ENCODE measurements at regions not wholly inside any gene's neighbourhood (a gene's known extent, or its start where the extent isn't known, plus 50 kb on each side); places are given as distances from the start of the nearest gene placed in this dataset.

DNA sequence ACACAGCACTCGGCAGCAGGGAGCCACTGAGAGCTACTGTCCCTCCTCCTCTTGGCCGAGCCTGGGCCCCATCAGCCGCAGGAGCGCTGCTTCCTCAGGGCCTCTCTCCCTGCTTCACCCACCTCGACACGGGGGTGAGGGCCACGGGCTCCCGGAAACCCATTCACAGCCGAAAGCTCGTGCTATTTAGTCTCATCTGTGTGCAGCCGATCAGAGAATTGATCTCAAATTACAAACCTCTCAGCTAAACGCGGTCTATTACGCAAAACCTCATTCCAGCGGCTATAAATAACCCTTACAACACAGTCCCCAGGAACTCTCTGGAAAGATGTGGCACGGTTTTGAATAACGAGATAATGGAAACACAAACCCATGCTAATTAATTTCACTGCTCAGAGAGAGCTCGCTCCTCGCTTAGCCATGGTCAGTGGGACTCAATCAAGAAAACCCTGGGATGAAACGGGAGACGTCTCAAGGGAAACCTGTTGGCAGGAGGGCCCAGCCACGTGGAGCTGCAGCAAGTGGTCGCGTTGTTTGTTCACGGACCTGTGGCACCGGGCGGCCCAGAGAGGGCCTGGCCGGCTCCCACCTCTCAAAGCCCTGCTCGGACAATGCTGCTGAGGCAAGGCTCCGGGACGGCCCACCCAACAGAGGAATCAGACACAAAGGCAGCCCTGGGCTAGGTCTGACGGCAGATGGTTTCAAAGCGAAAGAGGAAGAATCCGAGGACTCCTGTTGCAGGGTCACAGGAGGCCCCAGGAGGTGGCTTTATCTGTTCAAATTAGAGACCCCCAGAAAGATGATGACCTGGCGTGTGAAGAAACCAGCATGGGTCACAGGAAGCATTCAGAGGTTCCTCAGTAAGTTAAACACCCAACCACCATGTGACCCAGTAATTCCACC, 210.5 kb downstream of the CTTN start:
- DNase-seq (ENCODE audit: low read depth in 2 of 2): no peak

DNA sequence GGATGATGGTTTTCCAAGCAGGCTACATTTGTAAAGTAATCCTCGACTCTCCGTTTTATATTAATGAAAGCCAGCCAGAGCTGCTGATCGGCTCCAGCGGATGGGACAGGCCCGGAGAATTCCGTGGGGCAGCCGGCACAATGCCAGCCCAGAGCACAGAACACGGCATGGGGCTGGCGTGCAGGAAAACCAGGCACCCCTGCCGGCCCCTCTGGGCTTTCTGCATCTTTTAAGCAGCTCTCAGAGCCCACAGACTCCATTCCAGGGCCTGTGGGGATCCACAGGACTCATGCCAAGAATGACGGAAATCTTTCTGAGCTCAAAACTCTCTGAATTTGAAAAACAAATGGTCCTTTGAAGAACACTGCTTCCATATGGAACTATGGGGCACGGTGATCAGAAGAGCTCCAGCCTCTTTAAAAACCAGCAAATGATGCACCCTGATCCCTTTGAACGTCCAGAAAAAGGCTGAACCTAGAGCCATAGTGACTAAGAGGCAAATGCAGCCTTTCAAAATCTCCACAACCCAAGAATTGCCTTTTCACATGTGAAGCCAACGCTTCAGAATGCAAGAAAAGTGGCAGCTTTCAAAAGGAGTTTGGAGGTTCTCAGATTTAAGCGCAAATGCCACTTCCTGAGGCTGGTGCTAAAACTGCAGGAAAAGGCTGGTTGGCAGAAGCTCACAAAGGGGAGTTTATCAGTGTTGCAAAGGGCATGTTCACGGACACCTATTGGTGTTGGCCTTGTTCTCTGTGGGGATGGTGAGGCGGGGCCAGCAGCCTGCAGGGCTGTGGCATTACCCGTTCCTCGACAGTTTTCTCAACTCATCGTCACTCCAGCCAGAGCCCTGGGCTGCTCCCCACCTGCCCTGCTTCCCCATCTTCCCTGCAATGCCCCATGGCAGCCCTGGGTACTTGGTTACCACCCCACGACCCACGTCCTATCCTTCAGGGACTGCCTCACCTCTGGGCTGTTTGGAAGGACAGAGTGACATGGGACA, 212.5 kb downstream of the CTTN start:
- DNase-seq (ENCODE audit: low read depth in 2 of 2): no peak

DNA sequence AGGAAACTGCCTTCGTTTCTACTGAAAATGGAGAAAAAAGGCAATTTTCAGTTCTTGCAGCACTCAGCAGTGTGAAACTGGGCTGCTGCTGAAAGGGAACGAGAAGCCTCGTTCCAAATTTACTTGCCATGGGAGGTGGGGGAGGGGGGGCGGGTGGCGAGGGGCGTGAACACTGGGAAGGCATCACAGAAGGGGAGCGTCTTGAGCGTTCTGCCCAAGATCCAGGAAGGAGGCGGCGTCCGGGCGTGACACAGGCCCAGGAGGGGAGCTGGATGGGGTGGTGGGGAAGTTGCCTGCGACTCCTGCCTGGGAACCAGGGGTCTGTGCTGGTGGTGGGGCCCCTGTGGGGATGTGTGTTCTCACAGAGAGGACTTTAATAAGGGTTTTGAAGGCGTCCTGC, 213.5 kb downstream of the CTTN start:
- no peak for DNase-seq (ENCODE audit: low read depth in 2 of 2)

DNA sequence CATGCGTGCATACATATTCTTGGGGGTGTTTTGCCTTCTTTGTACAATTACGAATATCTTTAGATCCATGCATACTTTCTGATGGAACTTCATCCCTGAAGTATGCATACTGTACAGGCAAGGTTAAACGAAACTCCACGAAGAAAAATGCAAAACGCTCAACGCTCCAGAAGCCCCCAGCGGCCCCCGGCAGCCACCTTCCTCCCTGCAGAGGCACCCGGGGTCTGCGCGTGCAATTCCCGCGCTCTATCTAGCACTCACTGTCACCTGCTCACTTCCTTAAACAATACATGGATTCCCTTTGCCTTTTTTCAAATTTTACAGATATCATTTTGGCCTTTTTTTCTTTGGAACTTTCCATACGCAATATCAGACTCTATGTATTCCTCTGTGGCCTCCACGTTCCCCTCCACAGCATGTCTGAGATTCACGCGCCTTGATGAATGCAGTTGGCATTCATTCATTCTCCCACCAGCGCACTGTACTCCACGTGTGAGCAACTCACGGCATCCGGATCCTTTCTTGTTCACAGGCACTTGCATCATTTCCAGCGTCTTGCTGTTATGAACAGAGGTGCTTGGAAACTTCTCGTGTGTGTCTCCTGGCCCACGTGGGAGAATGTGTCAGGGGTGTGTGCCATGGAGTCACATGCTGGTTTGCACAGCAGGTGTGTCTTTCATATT, 214.3 kb downstream of the CTTN start:
- DNase-seq (ENCODE audit: low read depth in 2 of 2): no peak

DNA sequence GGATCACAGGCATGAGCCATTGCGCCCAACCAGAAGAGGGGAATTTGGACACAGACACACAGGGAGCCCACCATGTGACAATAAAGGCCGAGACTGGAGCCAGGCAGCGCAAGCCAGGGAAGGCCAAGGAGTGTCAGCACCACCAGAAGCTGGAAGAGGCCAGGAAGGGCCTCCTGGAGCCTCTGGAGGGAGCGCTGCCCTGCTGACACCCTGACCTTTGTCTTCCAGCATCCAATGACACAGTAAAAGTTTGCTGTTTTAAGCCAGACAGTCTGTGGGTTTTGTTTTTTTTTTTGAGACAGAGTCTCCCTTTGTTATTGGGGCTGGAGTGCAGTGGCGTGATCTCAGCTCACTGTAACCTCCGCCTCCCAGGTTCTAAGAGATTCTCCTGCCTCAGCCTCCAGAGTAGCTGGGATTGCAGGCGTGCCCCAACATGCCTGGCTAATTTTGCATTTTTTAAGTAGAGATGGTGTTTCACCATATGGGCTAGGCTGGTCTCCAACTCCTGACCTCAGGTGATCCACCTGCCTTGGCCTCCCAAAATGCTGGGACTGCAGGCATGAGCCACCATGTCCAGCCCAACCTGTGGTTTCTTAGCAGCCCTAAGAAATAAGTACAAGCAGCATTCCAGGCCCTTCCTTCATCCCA, 215.8 kb downstream of the CTTN start:
- DNase-seq (ENCODE audit: low read depth in 2 of 2): no peak

DNA sequence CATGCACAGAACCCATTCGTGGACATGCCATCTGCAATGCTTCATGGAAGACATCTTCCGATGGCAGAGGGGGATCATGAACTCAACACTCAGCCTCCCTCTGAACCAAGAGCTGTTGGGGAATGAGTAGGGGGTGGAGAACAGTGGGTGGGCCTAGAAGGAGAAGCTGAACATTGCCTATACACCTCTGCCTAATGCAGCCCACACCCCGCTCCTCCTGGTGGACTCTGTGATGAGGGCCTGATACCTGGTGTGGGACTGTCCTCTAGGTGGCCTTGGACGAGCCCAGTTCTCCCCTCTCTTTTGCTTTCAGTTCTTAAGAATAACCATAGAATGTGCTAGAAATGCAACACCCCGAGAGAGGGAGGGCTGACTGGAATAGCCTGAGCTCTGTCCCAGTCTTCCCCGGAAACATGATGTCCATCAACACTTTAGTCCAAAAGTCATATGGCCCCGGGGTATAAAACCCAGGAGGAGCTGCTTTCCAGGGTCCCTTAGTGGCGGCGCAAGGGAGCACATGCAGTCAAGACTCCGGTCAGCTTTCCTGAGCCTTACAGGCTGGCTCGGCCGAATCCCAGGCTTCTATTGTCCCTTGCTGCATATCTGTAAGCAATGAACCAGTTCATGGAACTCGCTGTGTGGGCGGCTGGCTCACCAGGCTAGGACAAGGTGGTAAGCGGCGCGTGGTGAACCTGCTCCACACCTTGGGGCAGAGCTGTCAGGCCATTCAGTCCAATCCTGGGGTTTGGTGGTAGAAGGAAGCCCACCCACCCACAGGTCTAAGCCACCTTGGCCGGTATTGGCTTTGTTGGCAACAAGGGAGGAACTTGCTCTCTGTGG, 216.9 kb downstream of the CTTN start:
- DNase-seq (ENCODE audit: low read depth in 2 of 2): no peak

DNA sequence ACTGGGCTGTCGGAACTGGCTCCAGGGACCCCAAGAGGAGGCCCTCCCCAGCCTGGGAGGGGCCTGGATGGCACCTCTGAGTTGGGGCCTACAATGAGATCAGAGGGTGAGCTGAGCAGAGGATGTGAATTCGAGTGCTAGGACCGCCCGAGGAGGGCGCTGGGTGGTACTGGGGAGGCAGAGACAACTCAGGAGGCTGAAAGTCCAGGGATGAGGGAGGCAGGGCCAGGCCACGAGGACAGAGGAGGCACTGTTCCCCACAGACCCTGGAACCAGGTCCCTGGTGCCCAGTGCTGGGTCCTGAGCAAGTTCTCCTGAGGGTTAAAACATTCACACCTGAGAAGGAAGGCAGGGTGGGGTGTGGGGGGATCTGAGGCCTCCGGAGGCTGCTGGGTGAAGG, 218.0 kb downstream of the CTTN start:
- DNase-seq (ENCODE audit: low read depth in 2 of 2): no peak

DNA sequence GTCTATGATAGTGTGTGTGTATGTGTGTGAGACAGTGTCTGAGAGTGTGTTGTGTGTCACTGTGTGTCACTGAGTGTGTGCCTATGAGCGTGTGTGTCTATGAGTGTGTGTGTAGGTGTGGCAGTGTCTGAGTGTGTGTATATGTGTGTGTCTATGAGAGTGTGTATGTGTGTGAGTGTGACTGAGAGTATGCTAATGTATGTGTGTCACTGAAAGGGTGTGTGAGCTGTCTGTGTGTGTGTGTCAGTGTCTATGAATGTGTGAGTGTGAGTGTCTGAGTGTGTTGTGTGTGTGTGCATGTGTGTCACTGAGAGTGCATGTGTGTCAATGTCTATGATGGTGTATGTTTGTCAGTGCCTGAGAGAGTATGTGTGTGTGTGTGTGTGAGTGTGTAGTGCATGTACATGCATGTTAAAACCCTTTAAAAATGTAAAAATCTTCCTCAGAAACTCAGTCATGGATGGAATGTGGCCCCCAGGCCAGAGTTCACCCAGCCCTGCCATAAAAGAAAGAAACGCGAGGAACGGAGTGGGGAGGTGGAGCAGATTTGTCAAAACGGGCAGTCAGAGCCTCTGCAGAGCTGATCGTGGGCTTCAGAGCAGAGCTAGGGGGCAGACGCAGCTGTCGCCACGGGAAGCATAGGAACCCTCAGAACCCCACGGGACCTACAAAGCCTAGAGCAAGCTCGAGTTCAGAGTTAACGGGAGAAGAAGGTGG, 218.8 kb downstream of the CTTN start:
- DNase-seq (ENCODE audit: low read depth in 2 of 2): no peak

DNA sequence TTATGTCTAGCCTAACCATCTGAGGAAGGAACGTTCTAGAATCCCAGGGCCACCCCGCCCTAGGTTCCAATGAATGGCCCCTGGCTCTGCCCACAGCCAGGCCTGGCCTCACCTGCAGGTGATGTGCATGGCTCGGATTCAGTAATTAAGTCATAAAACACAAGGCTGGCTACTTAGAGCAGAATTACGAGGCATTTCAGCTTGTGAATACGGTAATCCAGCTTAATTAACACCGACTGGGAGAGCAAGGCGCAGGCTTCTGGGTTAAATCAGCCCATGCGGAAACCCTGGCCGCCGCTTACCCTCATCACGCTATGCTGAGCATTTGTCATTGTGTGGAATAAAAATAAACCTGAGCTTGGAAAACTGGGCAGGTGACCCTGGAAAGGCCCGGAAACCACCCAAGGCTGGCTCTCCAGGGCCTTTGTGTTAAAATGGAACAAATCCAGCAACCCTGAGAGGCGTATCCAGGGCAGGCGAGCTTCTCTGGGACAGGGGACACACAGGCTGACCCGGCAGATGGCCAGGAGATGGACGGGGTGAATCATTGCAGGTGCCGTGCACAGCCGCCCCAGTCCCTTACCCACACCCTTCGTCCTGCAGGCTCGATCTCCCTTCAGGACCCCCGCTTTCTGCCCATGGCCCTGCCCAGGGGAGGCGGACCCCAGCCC, 220.2 kb downstream of the CTTN start:
- DNase-seq (ENCODE audit: low read depth in 2 of 2): no peak

DNA sequence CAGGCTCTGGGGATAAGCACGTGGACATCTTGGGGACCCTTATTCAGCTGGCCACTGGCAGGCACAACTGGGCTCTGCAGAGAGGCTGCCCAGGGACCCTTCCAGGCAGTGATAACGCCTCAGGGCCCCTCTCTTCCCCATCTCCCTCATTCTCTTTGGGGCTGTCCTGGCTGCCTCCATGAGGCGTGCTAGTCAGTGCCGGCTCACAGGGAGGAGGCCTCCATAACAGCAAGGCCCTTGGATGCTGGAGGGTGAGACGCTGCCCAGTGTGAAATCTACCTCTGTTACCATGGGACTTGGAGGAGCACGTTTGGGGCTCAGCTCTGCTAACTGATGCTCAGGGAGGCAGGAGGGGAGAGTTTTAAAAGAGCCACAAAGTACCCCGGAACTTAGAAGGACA, 221.3 kb downstream of the CTTN start:
- DNase-seq (ENCODE audit: low read depth in 2 of 2): no peak

DNA sequence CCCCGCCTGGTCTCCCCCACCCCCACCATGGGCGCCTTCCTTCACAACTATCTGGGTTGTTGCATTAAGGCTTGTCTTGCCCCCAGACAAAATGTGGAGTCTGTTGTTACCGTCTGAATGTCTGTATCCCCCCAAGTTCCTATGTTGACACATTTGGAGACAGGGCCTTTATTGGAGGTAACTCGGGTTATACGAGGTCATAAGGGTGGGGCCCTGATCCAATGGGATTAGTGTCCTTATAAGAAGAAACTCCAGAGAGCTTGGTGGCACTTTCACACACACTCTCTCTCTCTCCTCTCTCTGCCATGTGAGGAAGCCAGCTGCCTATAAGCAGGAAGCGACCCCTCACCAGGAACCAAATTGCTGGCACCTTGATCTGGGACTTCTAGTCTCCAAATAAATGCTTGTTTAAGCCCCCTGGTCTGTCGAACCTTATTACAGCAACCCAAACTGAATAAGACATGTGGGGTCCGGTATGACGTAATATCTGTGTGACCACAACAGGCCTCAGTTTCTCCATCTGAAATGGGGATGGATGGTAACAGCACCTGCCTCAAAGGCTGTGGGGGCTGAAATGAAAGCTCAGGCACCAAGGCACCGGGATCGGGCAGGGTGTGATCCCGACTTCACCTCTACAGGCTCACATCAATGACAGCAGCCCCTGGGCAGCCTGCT, 222.3 kb downstream of the CTTN start:
- DNase-seq (ENCODE audit: low read depth in 2 of 2): no peak

DNA sequence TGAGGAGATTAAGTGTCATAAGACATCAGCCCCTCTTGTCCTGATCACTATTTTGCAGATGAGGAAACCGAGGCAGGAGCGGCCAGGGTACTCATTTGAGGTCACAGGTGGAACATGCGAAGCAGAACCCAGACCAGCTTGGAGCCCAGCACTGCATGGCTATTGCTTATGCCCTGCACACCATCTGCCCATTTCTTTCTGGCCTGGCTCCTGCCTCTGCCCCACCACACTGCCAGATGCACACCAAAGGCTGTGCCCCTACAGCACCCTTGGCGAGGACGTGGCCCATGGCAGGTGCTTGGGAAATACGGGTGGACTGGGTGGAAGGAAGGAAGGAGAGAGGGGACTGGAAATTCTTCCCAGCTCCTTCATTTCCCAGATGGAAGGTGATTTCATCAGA, 222.9 kb downstream of the CTTN start:
- no peak for DNase-seq (ENCODE audit: low read depth in 2 of 2)

DNA sequence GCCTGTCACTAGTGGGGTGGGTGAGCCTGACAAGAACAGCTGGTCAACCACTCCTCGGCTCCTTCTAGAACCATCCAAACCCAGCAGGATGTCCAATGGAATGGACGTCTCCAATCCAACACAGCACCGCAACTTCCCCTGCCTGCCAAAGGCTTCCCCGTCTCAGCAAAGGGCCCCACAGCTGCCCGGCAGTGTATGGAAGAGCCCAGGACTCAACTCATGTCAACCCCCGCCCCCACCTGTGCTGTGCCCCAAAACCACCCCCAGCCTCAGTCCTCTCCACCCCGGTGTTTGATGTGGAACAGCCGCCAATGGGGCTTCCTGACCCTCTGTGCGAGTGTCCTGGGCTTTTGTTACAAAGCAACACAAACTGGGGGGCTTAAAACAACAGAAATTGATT, 223.8 kb downstream of the CTTN start:
- DNase-seq (ENCODE audit: low read depth in 2 of 2): no peak

DNA sequence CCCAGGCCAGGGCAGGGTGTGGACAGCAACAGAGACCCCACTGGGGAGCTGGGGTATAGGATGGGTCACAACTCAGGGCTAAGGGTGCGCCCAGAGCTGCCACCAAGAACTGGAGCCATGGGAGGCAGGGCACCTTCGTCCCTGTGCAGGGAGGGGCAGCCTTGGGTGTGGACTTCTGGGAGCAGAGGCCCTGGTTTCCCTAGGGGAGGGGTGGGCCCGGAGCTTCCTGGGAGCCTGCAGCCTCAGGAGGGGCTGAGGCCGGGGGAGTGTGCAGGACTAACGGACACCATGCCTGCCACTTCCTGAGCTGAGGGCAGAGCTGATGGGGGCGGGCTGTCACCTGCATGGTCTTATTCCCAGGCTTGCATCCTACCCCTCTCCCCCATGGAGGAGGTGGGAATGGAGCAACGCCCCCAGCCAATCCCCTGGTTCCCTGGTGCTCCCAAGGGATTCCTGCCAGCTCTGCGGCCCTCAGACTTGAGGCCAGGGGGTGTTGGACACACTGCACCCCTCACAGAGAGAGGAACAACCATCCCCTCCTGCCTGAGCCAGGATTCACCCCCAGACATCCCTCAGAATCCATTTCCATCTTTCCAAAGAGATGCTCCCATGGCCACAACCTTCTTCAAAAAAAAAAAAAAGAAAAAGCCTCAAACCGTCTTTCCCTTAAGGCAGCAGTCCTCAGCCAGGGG, 225.7 kb downstream of the CTTN start:
- DNase-seq (ENCODE audit: low read depth in 2 of 2): no peak

DNA sequence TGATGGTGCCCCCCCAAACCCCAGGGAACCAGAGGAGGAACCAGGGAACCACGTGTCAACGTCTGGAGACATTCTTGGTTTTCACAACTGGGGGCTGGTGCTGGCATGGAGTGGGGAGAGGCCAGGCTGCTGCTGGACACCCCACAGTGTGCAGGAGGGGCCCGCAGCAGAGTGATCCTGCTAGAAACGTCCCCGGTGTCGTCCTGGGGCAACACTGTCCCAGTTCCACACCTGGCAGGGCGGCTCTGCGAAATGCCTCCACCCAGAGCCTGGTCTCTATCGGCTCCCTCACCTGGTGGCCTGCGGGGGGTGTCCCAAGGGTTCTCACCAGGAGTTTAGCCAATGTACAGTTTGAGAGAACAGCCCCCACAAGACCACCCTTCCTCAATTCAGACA, 226.3 kb downstream of the CTTN start:
- DNase-seq (ENCODE audit: low read depth in 2 of 2): no peak

DNA sequence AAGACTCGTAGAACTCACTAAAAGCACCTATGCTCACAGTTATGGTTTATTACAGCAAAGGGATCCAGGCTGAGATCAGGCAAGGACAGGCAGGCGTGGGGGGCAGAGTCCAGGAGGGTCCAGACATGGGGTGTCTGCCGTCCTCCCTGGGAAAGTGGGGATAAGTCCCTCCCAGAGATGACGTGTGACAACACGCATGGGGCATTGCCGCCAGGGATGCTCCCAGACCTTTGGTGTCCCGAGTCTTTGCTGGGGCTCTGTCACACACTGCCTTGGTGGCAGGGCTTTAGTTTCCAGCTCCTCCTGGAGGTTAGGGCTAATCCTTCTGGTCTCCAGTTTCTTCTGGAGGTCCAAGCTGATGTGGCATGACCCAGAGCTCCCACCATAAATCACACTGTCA, 226.7 kb downstream of the CTTN start:
- no peak for DNase-seq (ENCODE audit: low read depth in 2 of 2)

DNA sequence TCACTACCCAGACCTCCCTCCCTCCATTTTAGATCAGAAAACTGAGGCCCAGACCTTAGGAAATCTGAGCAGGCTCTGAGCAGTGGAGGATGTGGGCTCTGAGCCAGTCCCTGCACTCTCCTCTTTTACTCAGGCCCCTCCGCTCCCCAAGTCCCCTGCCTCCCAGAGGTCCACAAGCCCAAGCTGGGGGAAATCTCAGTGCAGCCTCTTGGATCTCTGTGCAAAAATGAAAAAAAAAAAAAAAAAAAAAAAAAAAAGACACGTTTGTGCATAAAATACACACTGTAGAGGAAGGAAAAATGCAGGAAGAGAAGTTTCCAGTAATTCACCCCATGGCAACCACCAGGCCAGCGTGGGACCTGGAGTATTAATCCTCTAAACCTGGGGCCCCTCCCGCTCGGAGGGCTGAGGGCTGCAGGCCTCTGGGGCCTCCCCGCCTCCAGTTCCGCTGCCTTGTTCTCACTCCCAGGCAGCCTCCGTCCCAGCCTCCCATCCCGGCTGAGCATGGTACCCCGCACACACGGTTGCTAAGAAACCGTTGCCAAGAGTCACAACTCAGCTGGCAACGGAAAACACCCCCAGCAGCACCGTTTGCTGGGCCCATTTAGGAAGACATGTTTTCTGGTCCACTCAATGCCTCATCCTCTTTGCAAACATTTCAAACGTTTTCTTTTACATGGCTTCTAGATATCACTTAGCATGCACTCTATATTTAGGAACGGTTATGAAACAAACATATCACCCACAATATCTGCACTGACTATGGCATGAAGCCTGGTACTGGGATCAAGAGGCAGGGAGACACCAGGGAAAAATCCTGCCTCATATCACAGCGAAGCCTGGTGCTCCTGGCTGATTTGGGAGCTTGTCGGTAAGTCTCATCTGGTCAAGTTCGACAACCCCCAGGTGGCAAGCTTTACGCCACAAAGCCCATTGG, 227.5 kb downstream of the CTTN start:
- DNase-seq (ENCODE audit: low read depth in 2 of 2): no peak
